Smooth muscle cell (in vitro differentiated cells): ENCODE measurements at regions not wholly inside any gene's neighbourhood (a gene's known extent, or its start where the extent isn't known, plus 50 kb on each side); places are given as distances from the start of the nearest gene placed in this dataset.

ENCODE experiments used
- DNase-seq: peaks from one replicate; lab custom pipeline; 2025; ENCODE audit not compliant: unreplicated experiment; lab: John Stamatoyannopoulos, UW
- H2AFZ ChIP-seq: fragments of 200-600 bp; sonication (generic); 2 replicates; pipeline ENCODE4 v1.6.0; 2016; ENCODE audit warnings: antibody characterized with exemption, low read depth, mild to moderate bottlenecking
- H3F3A ChIP-seq: fragments of 200-600 bp; sonication (generic); 2 replicates; pipeline ENCODE4 v1.6.0; 2017; ENCODE audit warnings: antibody characterized with exemption, low read depth
- H3K27ac ChIP-seq: fragments of 200-600 bp; sonication (generic); 2 replicates; pipeline ENCODE4 v1.5.1; 2016; ENCODE audit warnings: low read depth, mild to moderate bottlenecking
- H3K27me3 ChIP-seq: fragments of 200-600 bp; sonication (generic); 2 replicates; pipeline ENCODE4 v1.6.1; 2016; ENCODE audit warnings: low read depth, mild to moderate bottlenecking
- H3K36me3 ChIP-seq: fragments of 200-600 bp; sonication (generic); 2 replicates; pipeline ENCODE4 v1.5.1; 2016; ENCODE audit warnings: low read depth
- H3K4me1 ChIP-seq: fragments of 200-600 bp; sonication (generic); 2 replicates; pipeline ENCODE4 v1.5.1; 2016; ENCODE audit warnings: low read depth
- H3K4me2 ChIP-seq: fragments of 200-600 bp; sonication (generic); 2 replicates; pipeline ENCODE4 v1.6.0; 2016; ENCODE audit warnings: mild to moderate bottlenecking
- H3K4me3 ChIP-seq: fragments of 200-600 bp; sonication (generic); 2 replicates; pipeline ENCODE4 v1.5.1; 2016; ENCODE audit warnings: mild to moderate bottlenecking
- H3K79me2 ChIP-seq: fragments of 200-600 bp; sonication (generic); 2 replicates; pipeline ENCODE4 v1.6.0; 2016; ENCODE audit warnings: low read depth, mild to moderate bottlenecking
- H3K9ac ChIP-seq: fragments of 200-600 bp; sonication (generic); 2 replicates; pipeline ENCODE4 v1.6.0; 2016; ENCODE audit warnings: low read depth
- H3K9me3 ChIP-seq: fragments of 200-600 bp; sonication (generic); replicated peaks from 2 replicates; pipeline ENCODE4 v1.5.1; 2016; ENCODE audit warnings: low read depth
- H4K20me1 ChIP-seq: fragments of 200-600 bp; sonication (generic); 2 replicates; pipeline ENCODE4 v1.6.0; 2016; ENCODE audit warnings: low read depth
- WGBS: methylation state at CpG from one replicate; pipeline ENCODE4 v1.1.7; 2016; ENCODE audit warnings: low lambda C conversion rate; 5-methylcytosine and 5-hydroxymethylcytosine counted together
- TF ChIP-seq, protein P1 (sequence below): fragments of 200-600 bp; sonication (generic); IDR thresholded peaks from 2 replicates; pipeline ENCODE4 v1.5.1; 2017; ENCODE audit warnings: borderline replicate concordance, mild to moderate bottlenecking, antibody characterized with exemption; ENCODE audit not compliant: insufficient read depth, poor library complexity, severe bottlenecking

DNA sequence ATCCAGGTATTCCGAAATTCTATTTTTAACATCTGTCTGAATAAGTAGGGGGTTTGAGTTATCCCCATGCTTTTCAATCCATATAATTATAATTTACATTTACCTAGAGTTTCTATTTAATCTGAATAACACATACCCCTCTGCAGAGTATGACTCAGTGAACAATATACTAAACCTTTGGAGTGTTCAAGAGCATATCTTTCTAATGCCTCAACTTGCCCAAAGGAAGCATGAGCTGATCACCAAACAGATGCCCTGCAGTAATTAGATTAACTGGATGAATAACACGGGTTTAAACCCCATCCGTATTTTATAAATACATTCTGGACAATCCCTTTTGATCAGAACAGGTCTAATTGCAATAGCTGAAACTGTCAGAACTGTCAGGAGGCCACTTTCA is 897.1 kb downstream of the TFAP2A start:
- Histone ChIP-seq H3K36me3 (no peaks in the 10 kb centered on the region), H3K4me1 (peaks cover 19% of the 10 kb centered on the region), H3K4me2 (no peak overlapping the region), H3K79me2 (no peaks in the 10 kb centered on the region), H2AFZ (no peak overlapping the region), H3K4me3 (no peak overlapping the region), H4K20me1 (no peaks in the 10 kb centered on the region), H3K9me3 (no peaks in the 10 kb centered on the region), H3K27ac (no peak overlapping the region), H3F3A (no peaks in the 10 kb centered on the region), H3K27me3 (no peaks in the 10 kb centered on the region), H3K9ac (no peak overlapping the region)
- DNase-seq: no peak
- WGBS: 85% methylated on average over 3 of the region's 3 CpGs
- TF ChIP-seq, protein P1, sequence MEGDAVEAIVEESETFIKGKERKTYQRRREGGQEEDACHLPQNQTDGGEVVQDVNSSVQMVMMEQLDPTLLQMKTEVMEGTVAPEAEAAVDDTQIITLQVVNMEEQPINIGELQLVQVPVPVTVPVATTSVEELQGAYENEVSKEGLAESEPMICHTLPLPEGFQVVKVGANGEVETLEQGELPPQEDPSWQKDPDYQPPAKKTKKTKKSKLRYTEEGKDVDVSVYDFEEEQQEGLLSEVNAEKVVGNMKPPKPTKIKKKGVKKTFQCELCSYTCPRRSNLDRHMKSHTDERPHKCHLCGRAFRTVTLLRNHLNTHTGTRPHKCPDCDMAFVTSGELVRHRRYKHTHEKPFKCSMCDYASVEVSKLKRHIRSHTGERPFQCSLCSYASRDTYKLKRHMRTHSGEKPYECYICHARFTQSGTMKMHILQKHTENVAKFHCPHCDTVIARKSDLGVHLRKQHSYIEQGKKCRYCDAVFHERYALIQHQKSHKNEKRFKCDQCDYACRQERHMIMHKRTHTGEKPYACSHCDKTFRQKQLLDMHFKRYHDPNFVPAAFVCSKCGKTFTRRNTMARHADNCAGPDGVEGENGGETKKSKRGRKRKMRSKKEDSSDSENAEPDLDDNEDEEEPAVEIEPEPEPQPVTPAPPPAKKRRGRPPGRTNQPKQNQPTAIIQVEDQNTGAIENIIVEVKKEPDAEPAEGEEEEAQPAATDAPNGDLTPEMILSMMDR: no peak

DNA sequence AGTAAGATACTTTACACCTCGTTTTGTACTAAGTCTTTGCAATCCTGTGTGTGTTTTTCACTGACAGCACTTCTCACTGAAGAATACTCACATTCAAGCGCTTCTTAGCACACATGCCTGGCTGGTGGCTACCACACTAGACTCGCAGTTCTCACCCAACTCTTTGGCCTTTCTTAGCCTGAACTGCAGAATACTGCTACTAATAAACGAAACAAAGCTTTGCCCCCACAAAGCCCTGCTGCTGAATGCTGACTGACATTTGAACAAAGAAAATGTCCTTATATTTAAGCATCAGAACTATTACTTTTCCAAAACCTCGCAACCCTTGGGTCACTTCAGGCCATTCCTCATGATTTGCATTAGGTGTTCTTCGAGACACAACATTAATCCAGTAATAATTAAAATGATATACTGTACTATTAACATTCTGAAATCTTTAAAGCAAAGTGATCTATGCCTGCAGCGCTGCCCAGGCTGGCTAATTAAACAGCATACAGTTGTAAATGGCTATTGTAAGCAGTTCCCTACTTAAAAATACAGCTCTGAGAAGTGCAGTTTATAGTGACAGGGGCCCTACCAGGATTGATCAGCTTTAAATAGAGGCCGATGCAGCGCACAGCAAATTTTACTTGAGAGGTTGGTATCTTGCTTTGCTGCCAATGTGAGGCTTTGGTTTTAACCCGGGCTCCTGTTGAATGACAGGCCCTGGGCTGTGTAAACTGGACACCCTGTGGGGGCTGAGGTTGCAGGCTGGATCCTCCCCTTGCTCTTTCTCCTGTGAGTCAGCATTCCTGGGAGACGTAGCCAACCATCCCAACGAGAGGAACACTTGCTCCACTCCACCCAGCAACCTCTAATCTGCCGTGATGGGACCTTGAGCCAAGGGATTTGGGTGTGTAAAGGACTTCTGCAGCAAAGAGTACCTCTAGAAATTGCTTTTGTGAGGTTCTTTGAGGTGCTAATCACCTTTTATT is 899.0 kb downstream of the TFAP2A start:
- Histone ChIP-seq H3K9ac (no peak overlapping the region), H3F3A (no peaks in the 10 kb centered on the region), H4K20me1 (no peaks in the 10 kb centered on the region), H3K4me1 (peaks cover 16% of the 10 kb centered on the region), H3K79me2 (no peaks in the 10 kb centered on the region), H3K27ac (no peak overlapping the region), H2AFZ (no peak overlapping the region), H3K36me3 (no peaks in the 10 kb centered on the region), H3K27me3 (no peaks in the 10 kb centered on the region), H3K4me3 (no peak overlapping the region), H3K9me3 (no peaks in the 10 kb centered on the region), H3K4me2 (no peak overlapping the region)
- TF ChIP-seq, protein P1: no peak
- no peak for DNase-seq
- WGBS: 62% methylated on average over 13 of the region's 13 CpGs

DNA sequence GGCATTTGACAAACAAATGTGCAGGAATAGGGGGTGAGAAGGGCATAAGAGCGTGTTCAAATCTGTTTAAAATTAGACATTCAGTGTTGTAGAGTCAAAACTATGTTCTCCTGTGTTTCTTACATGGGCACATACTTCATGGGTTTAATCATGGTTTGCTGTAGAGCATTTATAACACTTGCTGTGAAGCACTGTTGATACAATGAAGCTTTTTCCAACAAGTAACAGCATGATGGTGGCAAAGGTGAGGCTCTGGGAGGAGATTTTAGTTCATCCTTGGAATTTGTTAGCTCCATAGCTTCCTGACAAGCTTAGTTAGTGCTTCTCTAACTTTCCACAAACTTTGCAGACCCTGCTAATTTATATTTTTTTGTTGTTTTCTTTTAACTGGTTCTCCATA is 900.7 kb downstream of the TFAP2A start:
- Histone ChIP-seq H3K4me1 (peaks cover 8% of the 10 kb centered on the region), H3K27ac (no peak overlapping the region), H3K27me3 (no peaks in the 10 kb centered on the region), H3F3A (no peaks in the 10 kb centered on the region), H3K9ac (no peak overlapping the region), H3K36me3 (no peaks in the 10 kb centered on the region), H3K4me3 (no peak overlapping the region), H2AFZ (no peak overlapping the region), H3K79me2 (no peaks in the 10 kb centered on the region), H3K9me3 (no peaks in the 10 kb centered on the region), H4K20me1 (no peaks in the 10 kb centered on the region), H3K4me2 (no peak overlapping the region)
- TF ChIP-seq, protein P1: no peak
- WGBS: 96% methylated on average over 1 of the region's 1 CpG
- DNase-seq: no peak
